Neural cell (in vitro differentiated cells): ENCODE measurements at regions not wholly inside any gene's neighbourhood (a gene's known extent, or its start where the extent isn't known, plus 50 kb on each side); places are given as distances from the start of the nearest gene placed in this dataset.

Experiments
- CTCF ChIP-seq: fragments of 450-650 bp; IDR thresholded peaks from 2 replicates; pipeline ENCODE4 v1.5.1; 2014; ENCODE audit warnings: antibody characterized with exemption, mild to moderate bottlenecking, moderate library complexity; ENCODE audit not compliant: poor library complexity, severe bottlenecking
- EP300 ChIP-seq: fragments of 450-650 bp; conservative IDR thresholded peaks from 2 replicates; pipeline ENCODE4 v1.6.1; 2014; ENCODE audit warnings: antibody characterized with exemption, mild to moderate bottlenecking, moderate library complexity; ENCODE audit not compliant: poor library complexity, severe bottlenecking
- EZH2 ChIP-seq: fragments of 200-600, 300-800 bp; shearing (Covaris generic), sonication (generic); IDR thresholded peaks from 2 replicates; pipeline ENCODE4 v1.6.1; 2014; ENCODE audit warnings: antibody characterized with exemption, low read length, borderline replicate concordance, mild to moderate bottlenecking; ENCODE audit not compliant: insufficient read depth, poor library complexity, severe bottlenecking
- POLR2AphosphoS5 ChIP-seq: IDR thresholded peaks from 2 replicates; pipeline ENCODE4 v1.6.1; 2012
- SMC3 ChIP-seq: fragments of 450-650 bp; conservative IDR thresholded peaks from 2 replicates; pipeline ENCODE4 v1.6.1; 2014; ENCODE audit warnings: antibody characterized with exemption, mild to moderate bottlenecking, moderate library complexity; ENCODE audit not compliant: poor library complexity

DNA sequence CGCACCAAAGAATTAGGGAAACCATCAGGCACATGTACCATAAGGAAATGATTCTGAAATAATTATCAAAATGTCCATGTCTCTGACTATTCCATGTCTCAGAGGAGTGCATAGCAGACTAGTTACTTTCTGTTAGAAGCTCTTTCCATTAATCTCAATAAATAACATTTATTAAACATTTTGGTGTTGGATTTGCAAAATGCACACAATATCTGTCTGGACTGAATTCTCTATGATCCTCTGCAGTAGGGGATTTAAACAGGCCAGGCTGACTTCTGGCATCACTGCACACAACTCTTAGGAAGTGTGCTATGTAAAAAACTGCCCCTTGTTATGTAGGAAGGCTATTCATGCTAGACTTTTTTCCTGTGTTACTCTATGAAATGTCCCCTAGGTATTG lies 283.3 kb upstream of the CDH5 start:
- TF ChIP-seq EP300 = no peak
- TF ChIP-seq POLR2AphosphoS5 = no peak
- TF ChIP-seq SMC3 = no peak
- TF ChIP-seq CTCF = no peak
- TF ChIP-seq EZH2 = no peak
